ENCODE measurements at regions not wholly inside any gene's neighbourhood (a gene's known extent, or its start where the extent isn't known, plus 50 kb on each side); places are given as distances from the start of the nearest gene placed in this dataset.

- TF ChIP-seq EZH2 (IDR thresholded peaks at IDR 0.05) = no peak
- no peak for TF ChIP-seq POLR2AphosphoS5 (IDR thresholded peaks at IDR 0.05; ENCODE audit: borderline replicate concordance, low read depth, low read length)
- TF ChIP-seq FOXP2 (optimal IDR thresholded peaks at IDR 0.05; ENCODE audit: control extremely low read depth, extremely low read length, insufficient read depth) = no peak
Observed at GRCh38 chr4:79078339-79078738, 139.1 kb upstream of the PAQR3 start.

Data from SK-N-MC (cell line).